ENCODE measurements at regions not wholly inside any gene's neighbourhood (a gene's known extent, or its start where the extent isn't known, plus 50 kb on each side); places are given as distances from the start of the nearest gene placed in this dataset.

GRCh38 chr7:21304808-21305375, 123.0 kb upstream of the SP4 start:
- no peak for TF ChIP-seq MYC (IDR thresholded peaks at IDR 0.05; ENCODE audit: insufficient read depth, insufficient read length, insufficient replicate concordance, low read length, severe bottlenecking)
- TF ChIP-seq CTCF (IDR thresholded peaks at IDR 0.05 in 2 of 3, conservative IDR thresholded peaks at IDR 0.05 in 1 of 3; ENCODE audit: control insufficient read depth in 2 of 3, extremely low read depth in 1 of 3, insufficient read depth in 1 of 3, low read depth in 3 of 3, low read length in 3 of 3): no peak
- TF ChIP-seq ZBTB33 (IDR thresholded peaks at IDR 0.05): no peak
- TF ChIP-seq POLR2A (IDR thresholded peaks at IDR 0.05; ENCODE audit: low read depth, low read length): no peak
- TF ChIP-seq MAX (IDR thresholded peaks at IDR 0.05; ENCODE audit: low read depth, low read length): no peak
- TF ChIP-seq ELK1 (IDR thresholded peaks at IDR 0.05; ENCODE audit: low read depth, low read length): no peak
- TF ChIP-seq TBL1XR1 (IDR thresholded peaks at IDR 0.05; ENCODE audit: low read depth, low read length): no peak
- no peak for TF ChIP-seq TAF1 (IDR thresholded peaks at IDR 0.05; ENCODE audit: borderline replicate concordance, low read depth, low read length)
- TF ChIP-seq RCOR1 (conservative IDR thresholded peaks at IDR 0.05; ENCODE audit: low read depth, low read length): no peak
- no peak for TF ChIP-seq FOXK2 (IDR thresholded peaks at IDR 0.05)
